K562 (cell line): ENCODE measurements at regions not wholly inside any gene's neighbourhood (a gene's known extent, or its start where the extent isn't known, plus 50 kb on each side); places are given as distances from the start of the nearest gene placed in this dataset.

Source experiments
- ATAC-seq: fragments of 200-7000 bp; cut with Tn5 transposase; 3 replicates; pipeline ENCODE4 v1.9.1; 2020; ENCODE audit warnings: moderate library complexity
- BruUV-seq: library from RNA; stranded (reverse); fragments of 400-500 nt; replicated peaks from 2 replicates; lab custom pipeline; 2021; lab: Mats Ljungman, UMichigan
- CTCF ChIA-PET: fragments of 300-600 bp; formaldehyde crosslinking; extraction: SDS; loops from one replicate; lab custom pipeline; 2021; ENCODE audit warnings: low intra/inter-chr PET ratio; lab: Yijun Ruan, JAX
- POLR2A ChIA-PET: fragments of 300-600, 350-650 bp; sonication (Branson Sonifier 250); formaldehyde crosslinking; extraction: SDS; loops from one replicate; lab custom pipeline; 2021; ENCODE audit warnings: antibody characterized with exemption, inconsistent platforms; lab: Yijun Ruan, JAX
- DNase-seq, 4 experiments: peaks; one replicate each; pipeline versions ENCODE4 v3.0.0 to v3.0.0-alpha.2; 2011 to 2018; ENCODE audit warnings: low spot score in 3 of 4, mixed read lengths in 3 of 4; ENCODE audit errors: extremely low read depth in 1 of 4
- FAIRE-seq: peaks from 2 replicates; lab custom pipeline; 2011; peaks lifted over from hg19 to GRCh38; lab: Jason Lieb, UNC
- H2AFZ ChIP-seq: 2 replicates; pipeline ENCODE4 v1.6.0; 2011; ENCODE audit warnings: low read depth, low read length, control low read depth, inconsistent platforms
- H3K27ac ChIP-seq: fragments of 200-600 bp; 3 replicates; pipeline ENCODE4 v1.8.0; 2011; ENCODE audit warnings: low read depth, mild to moderate bottlenecking, control low read depth, inconsistent platforms, low read length, moderate library complexity, mixed read lengths; ENCODE audit errors: extremely low read depth
- H3K27me3 ChIP-seq, 2 experiments: fragments of 300-600 bp in 1 of 2; 2 replicates in 1 of 2; 3 replicates in 1 of 2; pipeline versions ENCODE4 v1.6.0 to v1.8.0; 2011; ENCODE audit warnings: inconsistent platforms in 2 of 2, low read length in 2 of 2, mild to moderate bottlenecking in 1 of 2, mixed read lengths in 1 of 2, moderate library complexity in 1 of 2; ENCODE audit not compliant: control insufficient read depth in 2 of 2, insufficient read depth in 2 of 2
- H3K36me3 ChIP-seq: fragments of 300-600 bp; 3 replicates; pipeline ENCODE4 v1.8.0; 2011; ENCODE audit warnings: mild to moderate bottlenecking, low read length, inconsistent platforms; ENCODE audit not compliant: control insufficient read depth, insufficient read depth
- H3K4me1 ChIP-seq, 2 experiments: fragments of 200-600 bp in 1 of 2; replicated peaks in 1 of 2; 2 replicates in 1 of 2; 3 replicates in 1 of 2; pipeline versions ENCODE4 v1.5.1 to v1.8.0; 2011; ENCODE audit warnings: inconsistent platforms in 2 of 2, low read length in 2 of 2, mild to moderate bottlenecking in 1 of 2, mixed read lengths in 1 of 2, moderate library complexity in 1 of 2; ENCODE audit not compliant: control insufficient read depth in 2 of 2, insufficient read depth in 2 of 2
- H3K4me2 ChIP-seq: 2 replicates; pipeline ENCODE4 v1.6.1; 2011; ENCODE audit warnings: low read length, control low read depth, inconsistent platforms, mixed read lengths; ENCODE audit not compliant: insufficient read depth
- H3K4me3 ChIP-seq: fragments of 200-600 bp; sonication (generic), shearing (Covaris generic); 2 replicates; pipeline ENCODE4 v1.5.1; 2016; ENCODE audit warnings: control low read depth, inconsistent platforms
- H3K79me2 ChIP-seq: fragments of 200-600 bp; 3 replicates; pipeline ENCODE4 v1.8.0; 2011; ENCODE audit warnings: low read length, inconsistent platforms; ENCODE audit not compliant: control insufficient read depth, insufficient read depth
- H3K9ac ChIP-seq, 2 experiments: 2 replicates each; pipeline versions ENCODE4 v1.6.0 to v1.6.1; 2011; ENCODE audit warnings: low read depth in 2 of 2, low read length in 2 of 2, control low read depth in 1 of 2, inconsistent platforms in 1 of 2, mild to moderate bottlenecking in 1 of 2, mixed read lengths in 1 of 2; ENCODE audit not compliant: insufficient read depth in 1 of 2
- H3K9me1 ChIP-seq: one replicate; pipeline ENCODE4 v1.6.0; 2011; ENCODE audit warnings: inconsistent platforms, mild to moderate bottlenecking, low read length, moderate library complexity; ENCODE audit not compliant: control insufficient read depth, insufficient read depth
- H3K9me3 ChIP-seq: replicated peaks from 2 replicates; pipeline ENCODE4 v1.5.1; 2011; ENCODE audit warnings: low read depth, low read length, inconsistent platforms; ENCODE audit not compliant: control insufficient read depth, insufficient read depth
- H4K20me1 ChIP-seq: replicated peaks from 2 replicates; pipeline ENCODE4 v1.6.1; 2011; ENCODE audit warnings: low read length, inconsistent platforms, mixed read lengths; ENCODE audit not compliant: control insufficient read depth, insufficient read depth
- ARNT ChIP-seq, 2 experiments: fragments of 450-650 bp; IDR thresholded peaks; 2 replicates each; pipeline ENCODE4 v1.6.1; 2016; ENCODE audit warnings: mild to moderate bottlenecking in 1 of 2
- BRF1 ChIP-seq: IDR thresholded peaks from 3 replicates; pipeline ENCODE4 v1.6.1; 2011; ENCODE audit warnings: borderline replicate concordance, mild to moderate bottlenecking; ENCODE audit not compliant: insufficient read length; ENCODE audit errors: extremely low read depth
- CREBBP ChIP-seq: IDR thresholded peaks from one replicate; pipeline ENCODE4 v1.6.1; 2012; ENCODE audit warnings: low read depth, mild to moderate bottlenecking, control low read depth, inconsistent platforms, low read length
- GATAD2A ChIP-seq: fragments of 450-650 bp; IDR thresholded peaks from 2 replicates; pipeline ENCODE4 v1.6.1; 2017
- IFI16 ChIP-seq: fragments of 250-450 bp; sonication (Bioruptor Pico); IDR thresholded peaks from 2 replicates; pipeline ENCODE4 v2.1.2; 2022; ENCODE audit warnings: mild to moderate bottlenecking, inconsistent platforms
- KAT2B ChIP-seq: IDR thresholded peaks from one replicate; pipeline ENCODE4 v1.6.1; 2012; ENCODE audit warnings: low read depth, mild to moderate bottlenecking, control low read depth, inconsistent platforms, low read length, moderate library complexity
- L3MBTL2 ChIP-seq: fragments of 450-650 bp; IDR thresholded peaks from 2 replicates; pipeline ENCODE4 v1.6.1; 2016; ENCODE audit warnings: mild to moderate bottlenecking, moderate library complexity
- OTX1 ChIP-seq: fragments of 450-650 bp; formaldehyde crosslinking; IDR thresholded peaks from 2 replicates; pipeline ENCODE4 v1.4.0; 2022; ENCODE audit warnings: mild to moderate bottlenecking
- SPI1 ChIP-seq: IDR thresholded peaks from 2 replicates; pipeline ENCODE4 v1.6.1; 2011; ENCODE audit warnings: low read depth, low read length, control low read depth, borderline replicate concordance
- ZC3H8 ChIP-seq: fragments of 450-650 bp; IDR thresholded peaks from 2 replicates; pipeline ENCODE4 v1.6.1; 2017
- ZNF644 ChIP-seq: fragments of 200-800 bp; sonication (Bioruptor generic); IDR thresholded peaks from 2 replicates; pipeline ENCODE4 v1.6.1; 2016; ENCODE audit warnings: low read depth, missing genetic modification characterization, missing compliant biosample characterization
- WGBS: fragments of 100-300 bp; shearing (Covaris generic); methylation state at CpG from one replicate; pipeline ENCODE4 v1.1.6; 2016; ENCODE audit warnings: low coverage, mixed read lengths; ENCODE audit not compliant: insufficient coverage; ENCODE audit errors: missing lambda C conversion rate; 5-methylcytosine and 5-hydroxymethylcytosine counted together
- in situ Hi-C: fragments of 300-500 bp; cut with MboI; formaldehyde crosslinking; loops from 4 replicates; pipeline ENCODE4 v1.15.0; 2018; ENCODE audit warnings: inconsistent platforms, mixed read lengths
- intact Hi-C: fragments of 100-400 bp; cut with micrococcal nuclease; formaldehyde crosslinking; loops from 2 replicates; pipeline ENCODE4 v1.14.2; 2022

- Histone ChIP-seq H3K4me1 (no peaks in the 10 kb centered on the region), H3K4me3 (no peak overlapping the region), H3K9me3 (no peaks in the 10 kb centered on the region), H3K9me1 (no peaks in the 10 kb centered on the region), H3K36me3 (no peaks in the 10 kb centered on the region), H3K79me2 (no peaks in the 10 kb centered on the region), H2AFZ (no peak overlapping the region), H3K9ac (no peak overlapping the region), H4K20me1 (no peaks in the 10 kb centered on the region), H3K27me3 (0 out of 5 replicates have a peak, but pooled peaks cover 0 to 8% of the 10 kb centered on the region in 2 experiments), H3K4me2 (no peak overlapping the region), H3K27ac (no peak overlapping the region)
- TF ChIP-seq OTX1 (CRISPR knock-in tag) = no peak
- TF ChIP-seq KAT2B = no peak
- TF ChIP-seq L3MBTL2 = no peak
- TF ChIP-seq ARNT (IDR thresholded peaks at IDR 0.05) = no peak
- TF ChIP-seq ZC3H8 = no peak
- no peak for TF ChIP-seq BRF1
- TF ChIP-seq SPI1 = no peak
- no peak for TF ChIP-seq GATAD2A
- TF ChIP-seq CREBBP = no peak
- TF ChIP-seq IFI16 = no peak
- TF ChIP-seq ZNF644 (tag) = no peak
- intact Hi-C loops = no loop called here
- CTCF ChIA-PET = no interaction called here
- POLR2A ChIA-PET = no interaction called here
- in situ Hi-C loops = no loop called here
- BruUV-seq = no TSS peak
- WGBS = 4% methylated on average over 3 of the region's 3 CpGs
- no peak for DNase-seq
- no peak for FAIRE-seq
- ATAC-seq = no peak
Measured at GRCh38 chr5:42059291-42059690, 134.2 kb downstream of the FBXO4 start.
